ENCODE measurements at regions not wholly inside any gene's neighbourhood (a gene's known extent, or its start where the extent isn't known, plus 50 kb on each side); places are given as distances from the start of the nearest gene placed in this dataset.
A peak's percentile ranks its signal among the peaks of the same experiment; 100 is the strongest.

GRCh38 chr4:186405957-186406356 is 140.0 kb downstream of the F11 start:
- Histone ChIP-seq H3K36me3 (ENCODE audit: control insufficient read depth in 2 of 4, insufficient read depth in 4 of 4, low read length in 3 of 4) (no peaks in the 10 kb centered on the region), H3K14ac (ENCODE audit: insufficient read length) (no peak overlapping the region), H3K27me3 (replicated peaks in 1 of 4; ENCODE audit: control insufficient read depth in 3 of 4, extremely low read depth in 1 of 4, insufficient read depth in 3 of 4, low read length in 3 of 4) (no peaks in the 10 kb centered on the region), H3K4me3 (ENCODE audit: extremely low read depth in 1 of 4, insufficient read depth in 2 of 4, low read depth in 3 of 4, low read length in 4 of 4) (no peak overlapping the region), H3K56ac (replicated peaks; ENCODE audit: insufficient read length, low read depth, low read length) (no peak overlapping the region), H2BK5ac (ENCODE audit: low read depth, low read length) (no peak overlapping the region; the same call in 1 of the 2 replicates), H2BK15ac (ENCODE audit: low read length) (peak overlapping the region; percentile 97; the same call in 1 of the 2 replicates), H3K9me3 (ENCODE audit: insufficient read depth in 2 of 2, low read depth in 1 of 2, low read length in 1 of 2) (no peaks in the 10 kb centered on the region), H2BK20ac (ENCODE audit: low read length) (no peak overlapping the region), H3K4me1 (replicated peaks in 1 of 4; ENCODE audit: control insufficient read depth in 3 of 4, insufficient read depth in 4 of 4, low read length in 3 of 4) (peaks cover 0 to 3% (median 0%) of the 10 kb centered on the region in 4 experiments; a peak in 1 of 7 replicates), H2AK5ac (ENCODE audit: low read depth, low read length) (no peak overlapping the region), H3K9ac (replicated peaks in 1 of 4; ENCODE audit: extremely low read depth in 1 of 4, low read depth in 3 of 4, low read length in 3 of 4) (no peak overlapping the region; a peak in 2 of 7 replicates), H4K91ac (replicated peaks; ENCODE audit: insufficient read length, low read length) (no peak overlapping the region), H4K5ac (ENCODE audit: insufficient read length, low read depth, low read length) (no peak overlapping the region), H2AFZ (ENCODE audit: low read length) (no peak overlapping the region), H3K79me2 (ENCODE audit: control insufficient read depth in 1 of 2, insufficient read depth in 2 of 2, low read length in 2 of 2) (no peaks in the 10 kb centered on the region), H3K79me1 (ENCODE audit: low read depth, low read length) (no peaks in the 10 kb centered on the region), H3K4ac (replicated peaks; ENCODE audit: insufficient read length, low read depth, low read length) (no peak overlapping the region), H4K20me1 (replicated peaks in 1 of 2; ENCODE audit: control insufficient read depth in 1 of 2, insufficient read depth in 2 of 2, low read length in 2 of 2) (peaks cover 0 to 5% of the 10 kb centered on the region in 2 experiments), H3K18ac (ENCODE audit: extremely low read depth, low read length) (no peak overlapping the region), H2BK120ac (replicated peaks; ENCODE audit: low read depth, low read length) (no peak overlapping the region), H3K27ac (ENCODE audit: low read depth, low read length) (no peak overlapping the region), H2BK12ac (ENCODE audit: low read depth, low read length) (peak overlapping the region; percentile 68), H3K23ac (ENCODE audit: insufficient read length) (no peak overlapping the region), H3K4me2 (ENCODE audit: insufficient read depth in 1 of 2, low read depth in 2 of 2, low read length in 2 of 2) (no peak overlapping the region), H4K8ac (ENCODE audit: extremely low read depth, insufficient read depth, low read length) (no peak overlapping the region), H3K23me2 (ENCODE audit: low read depth, low read length) (peaks cover 4% of the 10 kb centered on the region; the same call in 1 of the 2 replicates)
- POLR2A ChIA-PET (ENCODE audit: partially characterized antibody) = no interaction called here
- TF ChIP-seq YY1 (IDR thresholded peaks at IDR 0.05; ENCODE audit: low read depth, low read length) (no peak), POU5F1 (IDR thresholded peaks at IDR 0.05; ENCODE audit: low read depth, low read length) (no peak), EP300 (IDR thresholded peaks at IDR 0.05; ENCODE audit: borderline replicate concordance in 1 of 2, low read depth in 2 of 2, low read length in 2 of 2) (no peak), KDM5A (IDR thresholded peaks at IDR 0.05; ENCODE audit: low read length) (no peak), PHF8 (conservative IDR thresholded peaks at IDR 0.05; ENCODE audit: low read depth, low read length) (no peak)
- WGBS, 2 experiments (ENCODE audit: extremely low coverage in 1 of 2, insufficient coverage in 1 of 2, insufficient read length in 1 of 2, insufficient replicate concordance in 2 of 2, low coverage in 1 of 2, low lambda C conversion rate in 2 of 2, missing lambda C conversion rate in 1 of 2) = 78% methylated on average over 12 of the region's 12 CpGs; no CpG with 5 or more reads in 1 of the 2 experiments
- FAIRE-seq = no peak
- no peak for DNase-seq (ENCODE audit: low read depth in 1 of 2, low spot score in 2 of 2)
- CTCF ChIA-PET (ENCODE audit: partially characterized antibody) = no interaction called here
